ENCODE measurements at regions not wholly inside any gene's neighbourhood (a gene's known extent, or its start where the extent isn't known, plus 50 kb on each side); places are given as distances from the start of the nearest gene placed in this dataset.

DNA sequence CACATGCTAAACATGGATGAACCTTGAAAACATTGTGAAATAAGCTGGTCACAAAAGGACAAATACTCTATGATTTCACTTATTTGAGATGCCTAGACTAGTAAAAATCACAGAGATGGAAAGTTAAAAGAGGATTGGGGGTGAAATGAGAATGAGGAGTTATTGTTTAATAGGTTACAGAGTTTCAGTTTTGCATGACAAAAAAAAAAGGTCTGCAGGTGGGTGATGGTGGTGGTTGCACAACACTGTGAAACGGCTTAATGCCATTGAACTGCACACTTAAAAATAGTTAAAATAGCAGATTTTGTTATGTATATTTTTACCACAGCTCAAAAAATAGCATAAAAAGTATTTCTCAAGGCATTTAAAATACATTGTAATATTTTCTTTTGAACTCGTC lies 151.9 kb upstream of the NRXN3 start:
- TF ChIP-seq, protein P1, sequence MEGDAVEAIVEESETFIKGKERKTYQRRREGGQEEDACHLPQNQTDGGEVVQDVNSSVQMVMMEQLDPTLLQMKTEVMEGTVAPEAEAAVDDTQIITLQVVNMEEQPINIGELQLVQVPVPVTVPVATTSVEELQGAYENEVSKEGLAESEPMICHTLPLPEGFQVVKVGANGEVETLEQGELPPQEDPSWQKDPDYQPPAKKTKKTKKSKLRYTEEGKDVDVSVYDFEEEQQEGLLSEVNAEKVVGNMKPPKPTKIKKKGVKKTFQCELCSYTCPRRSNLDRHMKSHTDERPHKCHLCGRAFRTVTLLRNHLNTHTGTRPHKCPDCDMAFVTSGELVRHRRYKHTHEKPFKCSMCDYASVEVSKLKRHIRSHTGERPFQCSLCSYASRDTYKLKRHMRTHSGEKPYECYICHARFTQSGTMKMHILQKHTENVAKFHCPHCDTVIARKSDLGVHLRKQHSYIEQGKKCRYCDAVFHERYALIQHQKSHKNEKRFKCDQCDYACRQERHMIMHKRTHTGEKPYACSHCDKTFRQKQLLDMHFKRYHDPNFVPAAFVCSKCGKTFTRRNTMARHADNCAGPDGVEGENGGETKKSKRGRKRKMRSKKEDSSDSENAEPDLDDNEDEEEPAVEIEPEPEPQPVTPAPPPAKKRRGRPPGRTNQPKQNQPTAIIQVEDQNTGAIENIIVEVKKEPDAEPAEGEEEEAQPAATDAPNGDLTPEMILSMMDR (IDR thresholded peaks at IDR 0.05), result no peak
- no peak for TF ChIP-seq MXI1 (IDR thresholded peaks at IDR 0.05; ENCODE audit: low read depth, low read length)
